GM18508 (cell line): ENCODE measurements at regions not wholly inside any gene's neighbourhood (a gene's known extent, or its start where the extent isn't known, plus 50 kb on each side); places are given as distances from the start of the nearest gene placed in this dataset.

Source experiments
- ATAC-seq: cut with Tn5 transposase; IDR thresholded peaks from one replicate; pipeline ENCODE4 v1.9.1; 2021; ENCODE audit warnings: moderate number of reproducible peaks; ENCODE audit not compliant: insufficient read depth, unreplicated experiment

DNA sequence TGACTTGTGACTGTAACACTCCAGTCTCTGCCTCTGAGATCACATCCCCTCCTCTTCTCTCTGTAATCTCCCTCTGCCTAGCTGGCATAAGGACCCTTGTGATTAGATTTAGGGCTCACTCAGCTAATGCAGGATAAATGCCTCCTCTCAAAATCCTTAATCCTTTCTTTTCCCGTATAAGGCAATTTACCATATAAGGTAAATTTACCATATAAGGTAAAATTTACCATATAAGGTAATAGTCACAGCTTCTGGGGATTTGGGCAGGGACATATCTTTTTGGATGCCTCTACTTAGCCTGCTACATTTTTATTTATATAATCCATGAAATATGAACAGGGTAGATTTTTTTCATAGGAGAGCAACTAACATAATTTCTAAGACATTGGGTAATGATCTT lies 318.0 kb upstream of the PUM3 start:
- ATAC-seq, result no peak

- no peak for ATAC-seq
Observed at GRCh38 chr9:3157011-3157410, 313.1 kb upstream of the PUM3 start.

DNA sequence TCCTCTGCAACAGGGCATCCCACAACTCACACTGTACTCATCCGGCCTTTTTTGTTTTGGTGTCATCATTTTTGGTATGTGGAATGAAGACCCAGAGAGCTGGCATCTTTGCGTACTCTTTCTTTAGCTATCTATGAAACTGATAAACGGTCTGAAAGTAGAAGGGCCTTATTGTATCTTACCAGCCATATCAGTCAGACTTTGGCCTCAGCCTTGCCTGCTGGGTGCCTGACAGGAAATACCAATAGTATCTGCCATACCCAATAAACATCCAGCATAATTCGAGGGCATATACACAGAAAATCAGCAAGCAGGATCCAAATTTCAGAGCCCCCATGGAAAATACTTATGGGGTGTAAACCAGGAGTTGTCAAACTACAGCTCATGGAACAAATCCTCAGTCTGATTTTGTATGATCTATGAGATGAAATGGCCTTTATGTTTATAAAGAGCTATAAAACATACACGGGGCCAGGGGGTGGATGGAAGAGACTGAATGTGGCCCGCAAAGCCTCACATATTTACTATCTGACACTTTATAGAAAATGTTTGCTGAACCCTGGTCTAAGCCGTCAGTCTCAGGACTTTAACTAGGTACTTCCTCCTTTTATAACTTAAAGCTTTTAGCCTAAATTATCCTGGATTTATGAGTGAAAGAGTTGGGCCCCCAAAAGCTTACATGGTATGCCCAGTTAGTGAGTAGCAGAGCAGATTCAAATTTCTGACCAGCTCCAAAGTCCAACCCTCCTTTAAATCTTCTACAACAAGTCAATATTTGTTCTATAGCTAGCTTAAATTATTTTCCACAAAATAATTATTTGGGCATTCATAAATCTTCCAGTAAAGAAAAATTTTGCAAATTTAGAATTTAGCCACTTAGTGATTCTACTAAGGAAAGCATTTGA lies 308.0 kb upstream of the PUM3 start:
- no peak for ATAC-seq

GRCh38 chr9:3150074-3150473 lies 306.2 kb upstream of the PUM3 start:
- ATAC-seq, result no peak

- no peak for ATAC-seq
Observed at GRCh38 chr9:3138231-3139229, 294.6 kb upstream of the PUM3 start.

DNA sequence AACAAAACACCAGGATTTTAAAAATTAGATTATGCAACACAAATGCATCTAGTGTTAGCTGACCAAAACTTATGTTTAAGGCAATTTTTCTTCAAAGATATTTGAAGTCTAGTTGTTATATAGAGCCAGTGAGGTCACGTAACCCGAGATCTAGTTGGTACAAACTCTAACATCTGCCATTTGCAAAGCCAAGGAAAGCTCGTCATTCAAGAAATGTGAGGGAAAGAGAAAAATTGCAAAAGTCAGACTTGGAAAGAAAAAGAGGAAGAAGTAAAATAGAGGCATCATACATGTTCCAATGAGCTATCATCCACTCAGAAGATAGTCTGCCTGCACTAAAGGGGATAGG lies 293.4 kb upstream of the PUM3 start:
- ATAC-seq, result no peak

DNA sequence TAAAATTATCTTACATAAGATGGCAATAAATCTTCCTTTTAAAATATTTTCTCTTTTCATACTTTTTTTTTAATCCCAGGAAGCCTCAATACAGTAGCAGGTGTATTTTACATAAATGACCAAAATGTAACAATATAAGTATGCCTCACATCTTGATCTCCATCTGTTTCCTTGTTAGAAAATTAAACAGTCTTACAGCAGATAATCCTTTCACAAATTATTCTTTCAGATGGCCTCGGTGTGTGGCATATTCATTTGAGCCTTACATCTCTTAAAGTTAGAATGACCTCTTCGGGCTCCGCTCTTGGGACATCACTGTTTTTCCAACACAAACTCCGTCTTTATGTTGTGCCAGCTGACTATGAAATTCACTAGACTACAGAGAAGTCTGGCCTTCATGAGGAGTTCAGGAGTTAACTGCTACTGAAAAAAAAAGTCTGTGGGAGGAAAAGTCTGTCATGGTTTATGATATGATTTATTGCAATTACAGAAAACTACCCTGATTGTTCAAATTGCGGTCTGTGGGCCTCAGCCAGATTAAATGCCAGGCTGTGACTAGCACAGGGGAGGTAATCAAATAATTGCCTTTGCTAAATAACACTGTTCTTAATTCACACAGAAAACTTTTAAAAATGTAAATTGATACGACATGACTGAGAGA lies 292.9 kb upstream of the PUM3 start:
- no peak for ATAC-seq

GRCh38 chr9:3136230-3136629 lies 292.3 kb upstream of the PUM3 start:
- no peak for ATAC-seq

DNA sequence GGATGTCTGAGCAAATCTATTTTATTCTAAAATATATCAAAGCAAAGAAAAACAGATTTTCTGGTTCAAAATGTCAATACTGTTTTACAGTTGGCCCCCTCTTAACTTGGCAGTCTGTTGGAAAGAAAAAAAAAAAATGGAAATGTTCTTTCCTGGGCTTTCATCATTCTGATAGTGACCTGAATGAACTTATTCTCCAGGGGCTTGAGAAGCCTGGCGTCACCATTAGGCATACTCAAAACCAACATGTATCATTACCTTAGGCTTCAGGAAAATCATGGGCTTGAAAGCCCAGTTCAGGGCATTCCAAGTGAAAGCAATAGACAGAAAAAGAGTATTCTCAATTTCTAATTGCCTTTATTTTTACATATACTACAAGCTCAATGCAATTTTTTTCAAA lies 283.7 kb upstream of the PUM3 start:
- no peak for ATAC-seq

- ATAC-seq, result no peak
Observed at GRCh38 chr9:3125602-3126405, 281.9 kb upstream of the PUM3 start.

GRCh38 chr9:3124001-3124400 lies 280.1 kb upstream of the PUM3 start:
- ATAC-seq, result no peak

- ATAC-seq, result no peak
Observed at GRCh38 chr9:3118081-3118480, 274.2 kb upstream of the PUM3 start.

GRCh38 chr9:3099646-3100045 lies 255.8 kb upstream of the PUM3 start:
- no peak for ATAC-seq

DNA sequence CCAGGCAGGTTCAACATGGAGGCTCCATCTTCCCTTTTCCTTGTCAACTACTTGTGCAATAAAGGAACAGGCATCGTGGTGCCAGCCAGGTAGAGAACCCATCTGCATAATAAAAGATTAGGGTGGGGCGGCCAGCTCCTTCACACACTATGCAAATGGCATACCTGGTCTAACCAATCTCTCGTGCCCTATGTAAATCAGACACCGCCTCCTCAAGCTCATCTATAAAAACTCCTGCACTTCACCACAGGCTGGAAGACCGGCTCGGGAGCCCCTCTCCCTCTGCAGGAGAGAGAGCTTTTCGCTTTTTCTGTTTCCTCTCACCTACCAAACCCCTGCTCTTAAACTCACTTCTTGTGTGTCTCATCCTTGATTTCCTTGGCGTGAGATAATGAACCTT lies 244.3 kb upstream of the PUM3 start:
- ATAC-seq, result no peak

DNA sequence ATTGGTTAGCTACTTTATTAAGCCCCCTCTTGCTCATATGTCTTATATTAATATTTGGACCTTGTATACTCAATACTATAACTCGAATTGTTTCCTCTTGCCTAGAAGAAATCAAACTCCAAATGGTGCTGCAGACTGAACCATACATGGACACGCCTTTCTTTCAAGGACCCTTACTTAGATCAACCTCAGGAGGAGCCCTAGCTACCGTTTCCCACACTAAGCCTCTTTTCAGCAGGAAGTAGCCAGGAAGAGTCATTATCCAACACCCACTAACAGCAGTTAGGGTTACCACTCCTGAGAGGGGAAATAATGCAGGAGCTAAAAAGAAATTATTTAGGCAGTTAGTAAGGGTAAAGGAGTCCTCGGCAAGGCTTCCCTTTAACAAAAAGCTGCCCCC lies 243.8 kb upstream of the PUM3 start:
- ATAC-seq, result no peak

DNA sequence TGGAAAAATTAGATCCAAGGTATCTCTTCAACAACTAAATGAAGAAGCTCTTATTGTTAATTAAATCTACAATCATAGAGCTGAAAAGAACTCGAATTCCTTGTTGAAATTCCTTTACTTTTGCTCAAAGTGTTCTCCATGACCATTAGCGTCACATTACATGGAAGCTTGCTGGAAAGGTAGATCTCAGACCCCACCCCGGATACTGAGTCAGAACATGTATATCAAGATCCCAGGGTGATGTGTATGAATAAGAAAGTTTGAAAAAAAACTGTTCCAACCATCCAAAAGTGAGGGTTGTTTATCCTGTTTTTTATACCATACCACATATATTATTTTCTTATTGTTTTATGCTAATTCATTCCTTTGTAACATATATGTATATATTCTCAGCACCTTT lies 237.1 kb upstream of the PUM3 start:
- ATAC-seq, result no peak

GRCh38 chr9:3074247-3074646 lies 230.4 kb upstream of the PUM3 start:
- no peak for ATAC-seq

DNA sequence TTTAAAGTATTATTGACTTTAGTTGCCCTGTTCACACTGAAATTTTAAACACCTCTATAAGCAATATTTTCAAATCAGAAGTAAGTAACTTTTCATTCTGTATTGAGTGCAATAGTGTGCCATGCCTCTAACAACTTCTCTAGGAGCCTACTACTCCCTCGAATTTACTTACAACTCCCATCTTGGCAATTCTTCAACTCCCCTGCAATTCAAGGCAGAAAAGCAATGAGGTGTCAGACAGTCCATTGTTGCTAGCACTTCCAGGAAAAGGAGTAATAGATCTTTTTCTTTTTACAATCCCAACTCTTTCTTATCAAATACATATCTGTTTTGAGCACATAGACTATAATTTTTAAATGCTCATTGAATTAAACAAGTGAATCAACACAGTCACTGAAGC lies 222.7 kb upstream of the PUM3 start:
- ATAC-seq, result no peak

DNA sequence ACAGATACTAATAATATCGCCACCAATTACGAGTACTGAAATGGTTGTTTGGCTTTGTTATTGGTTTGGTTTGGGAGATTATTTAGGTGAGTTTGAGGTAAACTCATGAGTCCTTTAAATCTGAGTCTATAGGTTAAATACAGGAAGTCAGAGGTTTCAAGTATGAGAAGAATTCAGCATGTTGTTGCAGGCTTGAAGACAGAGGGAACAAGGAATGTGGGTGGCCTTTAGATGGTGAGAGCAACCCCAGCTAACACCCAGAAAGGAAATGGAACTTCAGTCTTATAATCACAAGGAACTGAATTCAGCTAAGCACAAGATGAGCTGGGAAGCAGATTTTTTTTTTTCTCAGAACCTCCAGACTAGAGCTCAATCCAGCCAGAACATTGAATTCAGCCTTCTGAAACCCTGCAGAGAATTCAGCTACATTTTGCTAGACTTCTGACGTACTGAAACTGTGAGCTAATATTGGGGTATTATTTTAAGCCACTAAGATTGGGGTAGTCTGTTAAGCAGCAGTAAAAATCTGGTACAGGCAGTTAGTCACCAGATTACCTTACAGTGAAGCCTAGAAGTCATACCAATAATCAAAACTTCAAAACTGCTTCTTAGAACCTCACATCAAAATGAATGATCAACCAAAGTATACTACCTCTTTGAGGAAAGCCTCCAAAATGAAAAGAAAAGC lies 216.0 kb upstream of the PUM3 start:
- no peak for ATAC-seq
